AG04449 (cell line): ENCODE measurements at regions not wholly inside any gene's neighbourhood (a gene's known extent, or its start where the extent isn't known, plus 50 kb on each side); places are given as distances from the start of the nearest gene placed in this dataset.
A peak's percentile ranks its signal among the peaks of the same experiment; 100 is the strongest.
"Not testable (repeated sequence)": the region's sequence is repeated elsewhere in the genome, so short reads cannot be mapped to it uniquely, and the experiment has no call there.

Experiments
- CTCF ChIA-PET: fragments of 350-600 bp; formaldehyde crosslinking; extraction: SDS; loops from one replicate; lab custom pipeline; 2021; ENCODE audit warnings: antibody characterized with exemption; lab: Yijun Ruan, JAX
- POLR2A ChIA-PET: fragments of 400-600, 350-600 bp; formaldehyde crosslinking; extraction: SDS; loops from one replicate; lab custom pipeline; 2020; ENCODE audit warnings: antibody characterized with exemption, inconsistent platforms; lab: Yijun Ruan, JAX
- DNase-seq: peaks from one replicate; pipeline ENCODE4 v3.0.0-alpha.2; 2010; ENCODE audit warnings: low read depth, low spot score
- H3K4me3 ChIP-seq: 2 replicates; pipeline ENCODE4 v1.5.1; 2011; ENCODE audit warnings: low read depth, mild to moderate bottlenecking, control low read depth, low read length
- TF ChIP-seq, protein P1 (sequence below): IDR thresholded peaks from one replicate; pipeline ENCODE4 v1.5.1; 2011; ENCODE audit warnings: mild to moderate bottlenecking, moderate library complexity, low read length, control low read depth, inconsistent platforms; ENCODE audit not compliant: insufficient read depth; ENCODE audit errors: missing control alignments

DNA sequence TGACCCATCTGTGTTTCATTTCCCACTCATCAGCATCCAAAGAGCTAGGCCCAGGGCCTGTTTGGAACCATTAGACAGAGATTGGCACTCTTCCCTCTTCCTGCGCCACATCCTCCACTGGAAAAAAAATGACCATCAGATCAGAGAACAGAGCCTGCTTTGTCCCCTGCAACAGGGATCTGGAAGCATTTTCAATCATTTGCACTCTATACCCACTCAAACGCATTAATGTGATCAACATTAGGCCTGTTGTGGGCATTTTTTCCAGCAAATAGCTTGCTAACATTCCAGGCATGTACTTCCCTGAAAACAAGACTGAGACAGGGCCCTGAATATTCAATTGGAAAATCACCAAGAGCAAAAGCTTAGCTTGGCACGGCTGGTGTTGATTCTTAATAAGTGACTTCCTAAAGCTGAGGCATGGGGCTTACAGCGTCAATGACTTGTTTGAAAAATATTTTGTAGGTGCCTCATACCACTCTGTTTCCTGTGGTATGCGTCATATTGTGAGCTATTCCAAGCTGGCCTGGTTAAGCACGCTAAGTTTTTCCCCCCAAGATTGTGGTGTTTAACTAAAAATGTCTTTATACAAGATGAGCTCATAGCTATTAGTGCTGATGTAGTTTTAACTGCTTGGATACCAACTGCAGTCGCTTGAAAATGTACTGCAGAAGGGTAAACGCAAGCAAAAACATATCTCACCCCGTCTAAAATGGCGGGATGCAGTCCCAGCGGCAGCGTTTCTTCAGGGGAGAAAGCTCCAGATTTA, 404.4 kb downstream of the SPRY2 start:
- POLR2A ChIA-PET: interaction anchor here (0.7 to 1.9 kb wide), 10 partner anchors 8 to 404 kb away, joined by 3 to 29 read pairs (median 4); partner anchors contain the start of gene SPRY2

DNA sequence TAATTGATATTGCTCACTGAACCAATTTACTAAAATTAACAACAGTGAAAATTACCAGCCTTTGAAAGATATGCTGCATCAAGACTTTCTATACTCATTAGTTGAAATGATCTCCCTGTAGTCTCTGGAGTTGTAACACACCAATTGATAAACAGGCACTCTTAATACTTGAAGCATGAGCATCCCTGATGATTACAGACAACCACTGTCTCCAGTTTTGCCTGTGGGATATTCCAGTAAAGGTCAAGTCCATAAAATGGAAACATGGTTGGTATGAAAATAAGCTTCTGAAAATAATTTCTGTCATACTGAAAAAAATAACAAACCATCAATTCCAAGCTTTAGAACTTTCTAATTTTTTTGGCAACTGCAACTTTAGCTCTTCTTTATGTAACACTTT, 405.8 kb downstream of the SPRY2 start:
- POLR2A ChIA-PET: no interaction called here
- DNase-seq: peak; percentile 63
- TF ChIP-seq, protein P1, sequence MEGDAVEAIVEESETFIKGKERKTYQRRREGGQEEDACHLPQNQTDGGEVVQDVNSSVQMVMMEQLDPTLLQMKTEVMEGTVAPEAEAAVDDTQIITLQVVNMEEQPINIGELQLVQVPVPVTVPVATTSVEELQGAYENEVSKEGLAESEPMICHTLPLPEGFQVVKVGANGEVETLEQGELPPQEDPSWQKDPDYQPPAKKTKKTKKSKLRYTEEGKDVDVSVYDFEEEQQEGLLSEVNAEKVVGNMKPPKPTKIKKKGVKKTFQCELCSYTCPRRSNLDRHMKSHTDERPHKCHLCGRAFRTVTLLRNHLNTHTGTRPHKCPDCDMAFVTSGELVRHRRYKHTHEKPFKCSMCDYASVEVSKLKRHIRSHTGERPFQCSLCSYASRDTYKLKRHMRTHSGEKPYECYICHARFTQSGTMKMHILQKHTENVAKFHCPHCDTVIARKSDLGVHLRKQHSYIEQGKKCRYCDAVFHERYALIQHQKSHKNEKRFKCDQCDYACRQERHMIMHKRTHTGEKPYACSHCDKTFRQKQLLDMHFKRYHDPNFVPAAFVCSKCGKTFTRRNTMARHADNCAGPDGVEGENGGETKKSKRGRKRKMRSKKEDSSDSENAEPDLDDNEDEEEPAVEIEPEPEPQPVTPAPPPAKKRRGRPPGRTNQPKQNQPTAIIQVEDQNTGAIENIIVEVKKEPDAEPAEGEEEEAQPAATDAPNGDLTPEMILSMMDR: no peak
- no peak overlapping the region for H3K4me3 ChIP-seq
- CTCF ChIA-PET: interaction anchor here (1.4 to 4.3 kb wide), 2 partner anchors 38 to 408 kb away, joined by 3 to 22 read pairs; no protein-coding TSS in a partner anchor

More for the DNA sequence above, 404.4 kb downstream of the SPRY2 start:
- H3K4me3 ChIP-seq: no peak overlapping the region
- TF ChIP-seq, protein P1: no peak
- peak; percentile 100 for DNase-seq
- CTCF ChIA-PET: interaction anchor here (1.0 to 4.3 kb wide), 3 partner anchors 160 to 406 kb away, joined by 3 to 22 read pairs (median 7); no protein-coding TSS in a partner anchor

DNA sequence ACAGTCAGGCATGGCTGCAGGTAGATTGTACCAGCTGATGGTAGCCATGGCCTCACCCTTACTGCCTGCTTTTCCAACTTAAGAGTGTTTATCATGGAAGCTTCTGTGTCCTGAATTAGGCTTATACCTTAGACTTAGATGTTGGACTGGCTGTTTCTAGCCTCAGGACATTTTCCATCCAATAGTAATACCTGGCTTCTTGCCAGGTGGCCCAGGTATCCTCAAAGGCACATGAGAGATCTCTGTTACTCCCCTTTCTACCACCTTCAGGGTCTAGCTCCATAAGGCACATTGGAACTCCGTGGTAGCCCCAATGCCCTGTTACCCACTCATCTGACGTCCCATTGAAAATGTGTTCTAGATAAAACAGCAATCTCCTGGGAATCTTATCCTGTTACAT, 407.5 kb downstream of the SPRY2 start:
- no peak for DNase-seq
- ChIA-PET POLR2A (no interaction called here), CTCF (interaction anchor here (1.1 to 2.1 kb wide), 3 partner anchors 11 to 409 kb away, joined by 4 to 6 read pairs (median 5); no protein-coding TSS in a partner anchor)
- H3K4me3 ChIP-seq: no peak overlapping the region
- TF ChIP-seq, protein P1: no peak

DNA sequence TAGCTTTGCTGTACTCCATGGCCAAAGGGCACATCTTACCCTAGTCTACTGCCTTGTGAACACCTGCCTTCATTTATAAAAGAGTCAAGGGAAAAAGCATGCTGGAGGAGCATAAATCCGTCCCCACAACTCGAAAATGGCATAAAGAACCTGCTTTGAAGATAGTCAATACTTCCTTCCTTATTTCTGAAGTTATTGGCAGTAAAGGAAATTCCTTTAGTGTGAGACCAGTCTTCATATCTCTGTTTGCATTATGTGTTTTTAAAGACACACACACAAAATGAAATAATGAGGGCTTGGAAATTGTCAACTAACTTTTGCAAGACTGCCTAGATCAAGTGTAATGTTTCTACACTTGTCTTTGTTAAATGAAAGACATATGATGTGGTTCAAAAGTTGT, 408.4 kb downstream of the SPRY2 start:
- TF ChIP-seq, protein P1: no peak
- ChIA-PET CTCF (interaction anchor here (1.1 to 2.1 kb wide), 3 partner anchors 10 to 410 kb away, joined by 4 to 6 read pairs (median 5); no protein-coding TSS in a partner anchor), POLR2A (no interaction called here)
- DNase-seq: no peak
- no peak overlapping the region for H3K4me3 ChIP-seq

DNA sequence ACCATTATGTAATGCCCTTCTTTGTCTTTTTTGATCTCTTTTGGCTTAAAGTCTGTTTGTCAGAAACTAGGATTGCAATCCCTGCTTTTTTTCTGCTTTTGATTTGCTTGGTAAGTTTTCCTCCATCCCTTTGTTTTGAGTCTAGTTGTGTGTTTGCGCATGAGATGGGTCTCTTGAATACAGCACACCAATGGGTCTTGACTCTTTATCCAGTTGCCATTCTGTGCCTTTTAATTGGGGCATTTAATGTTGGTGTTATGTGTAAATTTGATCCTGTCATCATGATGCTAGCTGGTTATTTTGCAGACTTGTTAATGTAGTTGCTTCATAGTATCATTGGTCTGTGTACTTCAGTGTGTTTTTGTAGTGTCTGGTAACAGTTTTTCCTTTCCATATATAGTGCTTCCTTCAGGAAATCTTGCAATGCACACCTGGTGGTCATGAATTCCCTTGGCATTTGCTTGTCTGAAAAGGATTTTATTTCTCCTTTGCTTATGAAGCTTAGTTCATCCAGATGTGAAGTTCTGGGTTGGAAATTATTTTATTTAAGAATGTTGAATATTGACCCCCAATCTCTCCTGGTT, 416.9 kb downstream of the SPRY2 start:
- DNase-seq, H3K4me3 ChIP-seq, CTCF ChIA-PET, POLR2A ChIA-PET: not testable (repeated sequence)

DNA sequence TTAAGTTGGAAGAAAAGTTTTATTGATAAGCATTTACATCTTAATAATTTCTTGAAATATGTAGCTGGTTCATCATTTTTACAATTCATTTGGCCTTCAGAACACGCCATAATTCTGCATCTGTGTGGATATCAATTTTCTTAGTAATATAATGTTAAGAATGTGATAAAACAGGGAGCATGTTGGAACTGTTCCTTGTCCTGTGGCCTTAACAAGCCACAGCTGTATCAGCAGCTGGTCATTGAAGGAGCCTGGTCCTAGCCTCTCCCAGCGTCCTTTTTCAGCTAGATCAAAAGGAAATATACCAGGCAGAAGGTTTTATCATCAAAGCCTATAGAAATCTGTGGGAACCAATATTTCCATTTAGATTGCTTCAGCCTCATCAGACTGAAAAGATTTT, 421.8 kb downstream of the SPRY2 start:
- ChIA-PET POLR2A (no interaction called here), CTCF (interaction anchor here (1.1 to 1.7 kb wide), 2 partner anchors 11 to 14 kb away, joined by 4 to 5 read pairs; no protein-coding TSS in a partner anchor)
- TF ChIP-seq, protein P1: no peak
- DNase-seq: no peak
- no peak overlapping the region for H3K4me3 ChIP-seq
